Trophoblast cell (in vitro differentiated cells and primary cell): ENCODE measurements at regions not wholly inside any gene's neighbourhood (a gene's known extent, or its start where the extent isn't known, plus 50 kb on each side); places are given as distances from the start of the nearest gene placed in this dataset.

Source experiments
- DNase-seq, 2 donors: peaks; one replicate each; pipeline ENCODE4 v3.0.0-alpha.2; 2016
- H2AFZ ChIP-seq: 2 replicates; pipeline ENCODE4 v1.6.1; 2013; ENCODE audit warnings: low read length, moderate library complexity, mild to moderate bottlenecking; ENCODE audit not compliant: insufficient read depth, poor library complexity
- H2AK5ac ChIP-seq: 2 replicates; pipeline ENCODE4 v1.6.1; 2013; ENCODE audit warnings: mild to moderate bottlenecking, low read length
- H2BK120ac ChIP-seq: 2 replicates; pipeline ENCODE4 v1.6.1; 2013; ENCODE audit warnings: low read length, mild to moderate bottlenecking, moderate library complexity; ENCODE audit not compliant: insufficient read depth, poor library complexity
- H2BK12ac ChIP-seq: 2 replicates; pipeline ENCODE4 v1.6.1; 2013; ENCODE audit warnings: mild to moderate bottlenecking, low read length, moderate library complexity
- H2BK5ac ChIP-seq: 2 replicates; pipeline ENCODE4 v1.6.1; 2013; ENCODE audit warnings: low read length, low read depth, moderate library complexity, mild to moderate bottlenecking; ENCODE audit not compliant: poor library complexity
- H3K14ac ChIP-seq: 2 replicates; pipeline ENCODE4 v1.6.1; 2013; ENCODE audit warnings: mild to moderate bottlenecking, low read length
- H3K18ac ChIP-seq: 2 replicates; pipeline ENCODE4 v1.6.1; 2013; ENCODE audit warnings: mild to moderate bottlenecking, low read length
- H3K23ac ChIP-seq: 2 replicates; pipeline ENCODE4 v1.6.1; 2013; ENCODE audit warnings: low read length
- H3K27ac ChIP-seq: 2 replicates; pipeline ENCODE4 v1.5.1; 2013; ENCODE audit warnings: low read depth, mild to moderate bottlenecking, inconsistent platforms, low read length, moderate library complexity
- H3K27me3 ChIP-seq: 2 replicates; pipeline ENCODE4 v1.6.1; 2013; ENCODE audit warnings: inconsistent platforms, mild to moderate bottlenecking, low read length, moderate library complexity; ENCODE audit not compliant: insufficient read depth
- H3K36me3 ChIP-seq, 2 experiments: 1 replicate in 1 of 2; 2 replicates in 1 of 2; pipeline ENCODE4 v1.6.1; 2013; ENCODE audit warnings: low read length in 2 of 2, mild to moderate bottlenecking in 2 of 2, moderate library complexity in 1 of 2; ENCODE audit not compliant: insufficient read depth in 2 of 2, control insufficient read depth in 1 of 2
- H3K4ac ChIP-seq: 2 replicates; pipeline ENCODE4 v1.6.1; 2013; ENCODE audit warnings: low read depth, mild to moderate bottlenecking, low read length, moderate library complexity
- H3K4me1 ChIP-seq, 2 experiments: 1 replicate in 1 of 2; 2 replicates in 1 of 2; pipeline ENCODE4 v1.6.1; 2013; ENCODE audit warnings: low read length in 2 of 2, mild to moderate bottlenecking in 2 of 2, moderate library complexity in 1 of 2; ENCODE audit not compliant: insufficient read depth in 2 of 2, control insufficient read depth in 1 of 2
- H3K4me2 ChIP-seq: 2 replicates; pipeline ENCODE4 v1.6.1; 2013; ENCODE audit warnings: inconsistent platforms, mild to moderate bottlenecking, low read length, moderate library complexity
- H3K4me3 ChIP-seq: 2 replicates; pipeline ENCODE4 v1.5.1; 2013; ENCODE audit warnings: mild to moderate bottlenecking, low read depth, low read length, inconsistent platforms
- H3K79me1 ChIP-seq: one replicate; pipeline ENCODE4 v1.6.1; 2013; ENCODE audit warnings: low read length
- H3K79me2 ChIP-seq: 2 replicates; pipeline ENCODE4 v1.6.1; 2013; ENCODE audit warnings: low read length, mild to moderate bottlenecking; ENCODE audit not compliant: control insufficient read depth, insufficient read depth, poor library complexity
- H3K9ac ChIP-seq: 2 replicates; pipeline ENCODE4 v1.6.1; 2013; ENCODE audit warnings: mild to moderate bottlenecking, low read length
- H3K9me3 ChIP-seq: 2 replicates; pipeline ENCODE4 v1.6.1; 2013; ENCODE audit warnings: low read depth, mild to moderate bottlenecking, control low read depth, inconsistent platforms, low read length; ENCODE audit not compliant: insufficient read depth
- H4K12ac ChIP-seq: 2 replicates; pipeline ENCODE4 v1.6.1; 2013; ENCODE audit warnings: low read depth, mild to moderate bottlenecking, low read length, moderate library complexity
- H4K8ac ChIP-seq: 2 replicates; pipeline ENCODE4 v1.6.1; 2013; ENCODE audit warnings: low read depth, mild to moderate bottlenecking, low read length, moderate library complexity
- H4K91ac ChIP-seq: one replicate; pipeline ENCODE4 v1.6.1; 2013; ENCODE audit warnings: low read depth, mild to moderate bottlenecking, low read length, moderate library complexity
- WGBS: extraction: QIAGEN DNeasy Blood & Tissue Kit; methylation state at CpG from one replicate; pipeline ENCODE4 v1.1.7; 2013; ENCODE audit warnings: missing lambda C conversion rate; ENCODE audit not compliant: insufficient read length, insufficient coverage; ENCODE audit errors: extremely low coverage; 5-methylcytosine and 5-hydroxymethylcytosine counted together

DNA sequence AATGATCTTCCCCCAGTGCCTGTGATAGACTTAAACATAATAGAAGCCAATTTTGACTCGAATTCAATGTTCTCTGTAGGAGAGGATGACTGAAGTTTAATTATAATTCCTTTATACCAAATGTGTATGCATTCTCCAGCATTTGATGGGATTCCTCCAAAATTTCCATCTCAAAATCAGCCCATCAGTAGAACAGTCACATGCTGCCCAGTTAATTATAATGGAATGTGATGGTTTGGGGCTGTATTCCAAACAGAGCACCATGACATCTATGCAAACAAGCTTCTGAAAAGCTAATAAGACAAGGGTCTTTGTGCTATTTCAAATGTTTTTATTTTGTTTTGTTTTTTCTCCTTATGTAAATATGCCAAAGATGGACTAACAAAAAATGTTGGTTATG lies 127.7 kb upstream of the SPATA16 start:
- no peak overlapping the region for H2BK120ac ChIP-seq
- DNase-seq, result no peak
- H3K4me2 ChIP-seq, result no peak overlapping the region
- WGBS, result no CpG with 5 or more reads among the region's 1 CpG
- no peaks in the 10 kb centered on the region for H3K79me2 ChIP-seq
- H2BK5ac ChIP-seq, result no peak overlapping the region
- no peak overlapping the region for H3K4ac ChIP-seq
- H3K18ac ChIP-seq, result no peak overlapping the region
- H2AK5ac ChIP-seq, result no peak overlapping the region
- H3K14ac ChIP-seq, result no peak overlapping the region
- H3K4me1 ChIP-seq, result no peaks in the 10 kb centered on the region
- no peak overlapping the region for H3K23ac ChIP-seq
- no peak overlapping the region for H2BK12ac ChIP-seq
- H3K4me3 ChIP-seq, result no peak overlapping the region
- H2AFZ ChIP-seq, result no peak overlapping the region
- H4K91ac ChIP-seq, result no peak overlapping the region
- no peaks in the 10 kb centered on the region for H3K36me3 ChIP-seq
- H3K27ac ChIP-seq, result no peak overlapping the region
- H4K8ac ChIP-seq, result no peak overlapping the region
- H3K9ac ChIP-seq, result no peak overlapping the region
- H4K12ac ChIP-seq, result no peak overlapping the region
- H3K79me1 ChIP-seq, result no peaks in the 10 kb centered on the region
- H3K27me3 ChIP-seq, result no peaks in the 10 kb centered on the region
- H3K9me3 ChIP-seq, result no peaks in the 10 kb centered on the region

DNA sequence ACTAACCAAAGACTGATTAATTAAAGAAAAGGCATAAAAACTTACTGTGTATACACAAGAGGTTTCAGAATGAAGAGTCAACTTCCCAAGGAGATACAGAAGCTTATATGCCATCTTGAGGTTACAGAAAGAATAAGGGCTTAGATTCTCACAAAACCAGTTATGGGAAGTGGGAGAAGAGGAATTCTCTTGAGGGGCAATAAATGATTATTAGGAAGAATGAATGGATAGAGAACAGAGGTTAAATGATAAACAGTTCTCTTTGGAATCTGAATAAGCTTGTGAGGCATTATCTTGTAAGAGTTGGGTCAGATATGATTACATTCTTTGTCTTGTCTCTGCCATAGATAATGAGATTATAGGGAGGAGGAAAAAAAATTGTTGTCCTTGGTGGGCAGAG lies 126.7 kb upstream of the SPATA16 start:
- Histone ChIP-seq H2BK120ac (no peak overlapping the region), H3K23ac (no peak overlapping the region), H4K12ac (no peak overlapping the region), H4K8ac (no peak overlapping the region), H3K36me3 (no peaks in the 10 kb centered on the region), H2BK12ac (no peak overlapping the region), H2AFZ (no peak overlapping the region), H3K14ac (no peak overlapping the region), H3K4me1 (no peaks in the 10 kb centered on the region), H3K79me2 (no peaks in the 10 kb centered on the region), H2BK5ac (no peak overlapping the region), H3K18ac (no peak overlapping the region), H3K9ac (no peak overlapping the region), H3K4me3 (no peak overlapping the region), H3K79me1 (no peaks in the 10 kb centered on the region), H3K9me3 (no peaks in the 10 kb centered on the region), H3K27me3 (no peaks in the 10 kb centered on the region), H3K4me2 (no peak overlapping the region), H3K4ac (no peak overlapping the region), H4K91ac (no peak overlapping the region), H2AK5ac (no peak overlapping the region), H3K27ac (no peak overlapping the region)
- no peak for DNase-seq

DNA sequence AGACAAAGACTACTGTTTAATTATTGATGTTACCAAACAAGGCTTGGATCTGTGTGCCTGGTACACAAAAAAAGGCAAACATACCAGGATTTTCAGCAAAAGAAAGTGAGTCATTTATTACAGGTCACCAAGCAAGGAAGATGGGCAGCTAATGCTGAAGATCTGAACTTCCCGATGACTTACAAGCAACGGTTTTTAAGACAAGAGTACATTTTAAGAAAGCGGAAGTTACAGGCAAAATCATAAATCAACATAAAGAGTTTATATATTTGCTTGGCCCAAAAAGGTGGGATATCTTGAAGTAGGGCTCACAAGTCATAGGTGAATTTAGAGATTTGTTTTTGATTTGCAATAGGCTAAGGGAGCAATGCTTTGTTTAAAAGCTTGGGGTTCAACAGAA lies 125.4 kb upstream of the SPATA16 start:
- H4K8ac ChIP-seq, result no peak overlapping the region
- no peak overlapping the region for H2BK12ac ChIP-seq
- no peaks in the 10 kb centered on the region for H3K79me1 ChIP-seq
- no peak overlapping the region for H3K4me2 ChIP-seq
- H3K9ac ChIP-seq, result no peak overlapping the region
- H3K27me3 ChIP-seq, result no peaks in the 10 kb centered on the region
- no peak overlapping the region for H3K18ac ChIP-seq
- H3K14ac ChIP-seq, result no peak overlapping the region
- no peak overlapping the region for H3K23ac ChIP-seq
- no peak overlapping the region for H2AK5ac ChIP-seq
- H3K9me3 ChIP-seq, result no peaks in the 10 kb centered on the region
- no peak for DNase-seq
- H2BK5ac ChIP-seq, result no peak overlapping the region
- no peaks in the 10 kb centered on the region for H3K79me2 ChIP-seq
- H2BK120ac ChIP-seq, result no peak overlapping the region
- no peak overlapping the region for H3K27ac ChIP-seq
- no peaks in the 10 kb centered on the region for H3K4me1 ChIP-seq
- H4K91ac ChIP-seq, result no peak overlapping the region
- H2AFZ ChIP-seq, result no peak overlapping the region
- no peaks in the 10 kb centered on the region for H3K36me3 ChIP-seq
- no CpG with 5 or more reads among the region's 3 CpGs for WGBS
- H3K4ac ChIP-seq, result no peak overlapping the region
- no peak overlapping the region for H4K12ac ChIP-seq
- no peak overlapping the region for H3K4me3 ChIP-seq

DNA sequence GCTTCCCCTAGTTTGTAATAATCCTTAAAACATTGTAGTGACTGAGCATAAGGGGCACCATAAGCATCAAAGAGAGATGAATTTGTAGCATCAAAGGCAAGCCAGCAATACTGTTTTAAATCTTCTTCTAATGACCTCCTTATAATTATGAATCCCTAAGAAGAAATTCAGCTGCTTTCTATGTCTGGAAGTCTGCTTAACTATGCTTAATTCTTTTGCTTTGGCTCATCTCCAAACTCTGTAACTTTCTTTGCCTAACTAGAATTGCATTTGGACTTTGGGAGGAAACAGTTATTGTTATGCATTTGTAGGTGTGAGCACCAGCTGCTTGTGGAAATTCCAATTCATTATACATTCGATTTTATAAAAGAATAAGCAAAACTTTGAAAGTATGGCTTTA lies 117.7 kb upstream of the SPATA16 start:
- H3K36me3 ChIP-seq, result no peaks in the 10 kb centered on the region
- no CpG with 5 or more reads among the region's 1 CpG for WGBS
- no peak overlapping the region for H2BK120ac ChIP-seq
- no peak overlapping the region for H2AFZ ChIP-seq
- no peak overlapping the region for H3K9ac ChIP-seq
- H3K79me1 ChIP-seq, result no peaks in the 10 kb centered on the region
- no peak overlapping the region for H2BK12ac ChIP-seq
- H2BK5ac ChIP-seq, result no peak overlapping the region
- no peak overlapping the region for H3K18ac ChIP-seq
- H4K12ac ChIP-seq, result no peak overlapping the region
- no peak overlapping the region for H3K14ac ChIP-seq
- no peaks in the 10 kb centered on the region for H3K79me2 ChIP-seq
- H4K8ac ChIP-seq, result no peak overlapping the region
- H3K4me2 ChIP-seq, result no peak overlapping the region
- no peak overlapping the region for H4K91ac ChIP-seq
- no peak overlapping the region for H3K27ac ChIP-seq
- H3K27me3 ChIP-seq, result no peaks in the 10 kb centered on the region
- no peak overlapping the region for H3K23ac ChIP-seq
- H2AK5ac ChIP-seq, result no peak overlapping the region
- H3K4ac ChIP-seq, result no peak overlapping the region
- no peaks in the 10 kb centered on the region for H3K4me1 ChIP-seq
- no peak for DNase-seq
- H3K4me3 ChIP-seq, result no peak overlapping the region
- H3K9me3 ChIP-seq, result no peaks in the 10 kb centered on the region

DNA sequence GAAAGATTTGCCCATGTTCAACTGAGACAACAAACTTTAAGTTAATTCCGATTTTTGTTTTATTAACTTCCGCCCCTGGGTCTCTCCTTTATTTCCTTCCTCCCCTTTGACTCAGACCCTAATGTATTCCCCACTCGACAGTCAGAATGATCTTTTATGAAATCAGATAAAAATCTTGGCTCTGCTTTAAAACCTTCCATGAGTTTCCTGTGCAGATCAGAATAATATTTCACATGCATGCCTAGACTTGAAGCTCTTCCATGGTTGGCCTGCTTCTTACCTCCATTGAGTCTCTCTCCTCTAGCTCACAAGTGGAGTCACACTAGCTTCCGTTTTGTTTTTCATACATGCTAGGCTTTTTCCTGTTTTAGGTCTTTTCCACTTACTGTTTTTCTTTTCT lies 116.8 kb upstream of the SPATA16 start:
- Histone ChIP-seq H3K27ac (no peak overlapping the region), H4K12ac (no peak overlapping the region), H3K36me3 (no peaks in the 10 kb centered on the region), H3K18ac (no peak overlapping the region), H2AFZ (no peak overlapping the region), H2BK5ac (no peak overlapping the region), H3K4me1 (no peaks in the 10 kb centered on the region), H3K23ac (no peak overlapping the region), H2BK12ac (no peak overlapping the region), H3K9ac (no peak overlapping the region), H2AK5ac (no peak overlapping the region), H3K4me3 (no peak overlapping the region), H3K79me2 (no peaks in the 10 kb centered on the region), H2BK120ac (no peak overlapping the region), H4K8ac (no peak overlapping the region), H4K91ac (no peak overlapping the region), H3K79me1 (no peaks in the 10 kb centered on the region), H3K9me3 (no peaks in the 10 kb centered on the region), H3K4me2 (no peak overlapping the region), H3K4ac (no peak overlapping the region), H3K27me3 (no peaks in the 10 kb centered on the region), H3K14ac (no peak overlapping the region)
- WGBS, result no CpG with 5 or more reads among the region's 4 CpGs
- DNase-seq, result no peak
